ENCODE measurements at regions not wholly inside any gene's neighbourhood (a gene's known extent, or its start where the extent isn't known, plus 50 kb on each side); places are given as distances from the start of the nearest gene placed in this dataset.

DNA sequence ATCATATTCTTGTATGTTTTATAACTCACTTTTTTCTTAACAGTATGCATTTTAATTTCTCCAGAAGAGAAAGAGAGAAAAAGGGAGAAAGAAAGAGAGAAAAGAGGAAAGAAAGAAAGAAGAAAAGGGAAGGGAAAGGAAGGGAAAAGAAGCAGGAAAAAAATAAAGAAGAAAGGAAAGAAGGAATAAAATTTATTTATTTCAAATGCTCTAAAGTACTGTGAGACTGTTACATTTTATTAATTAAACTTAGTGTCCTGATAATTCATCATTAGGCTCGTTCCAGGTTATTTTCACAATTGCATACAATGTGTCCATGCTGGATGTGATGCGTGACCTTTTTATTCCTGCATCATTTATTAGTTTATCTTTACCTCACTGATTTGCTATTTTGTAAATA lies 1023.4 kb upstream of the KLHL29 start:
- TF ChIP-seq, protein P1, sequence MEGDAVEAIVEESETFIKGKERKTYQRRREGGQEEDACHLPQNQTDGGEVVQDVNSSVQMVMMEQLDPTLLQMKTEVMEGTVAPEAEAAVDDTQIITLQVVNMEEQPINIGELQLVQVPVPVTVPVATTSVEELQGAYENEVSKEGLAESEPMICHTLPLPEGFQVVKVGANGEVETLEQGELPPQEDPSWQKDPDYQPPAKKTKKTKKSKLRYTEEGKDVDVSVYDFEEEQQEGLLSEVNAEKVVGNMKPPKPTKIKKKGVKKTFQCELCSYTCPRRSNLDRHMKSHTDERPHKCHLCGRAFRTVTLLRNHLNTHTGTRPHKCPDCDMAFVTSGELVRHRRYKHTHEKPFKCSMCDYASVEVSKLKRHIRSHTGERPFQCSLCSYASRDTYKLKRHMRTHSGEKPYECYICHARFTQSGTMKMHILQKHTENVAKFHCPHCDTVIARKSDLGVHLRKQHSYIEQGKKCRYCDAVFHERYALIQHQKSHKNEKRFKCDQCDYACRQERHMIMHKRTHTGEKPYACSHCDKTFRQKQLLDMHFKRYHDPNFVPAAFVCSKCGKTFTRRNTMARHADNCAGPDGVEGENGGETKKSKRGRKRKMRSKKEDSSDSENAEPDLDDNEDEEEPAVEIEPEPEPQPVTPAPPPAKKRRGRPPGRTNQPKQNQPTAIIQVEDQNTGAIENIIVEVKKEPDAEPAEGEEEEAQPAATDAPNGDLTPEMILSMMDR (IDR thresholded peaks at IDR 0.05; ENCODE audit: borderline replicate concordance, extremely low read depth, low read length, poor library complexity, severe bottlenecking) = no peak
- no peak for TF ChIP-seq EZH2 (IDR thresholded peaks at IDR 0.05; ENCODE audit: borderline replicate concordance, low read depth, low read length, severe bottlenecking)

Data from DND-41 (cell line).